ENCODE measurements at regions not wholly inside any gene's neighbourhood (a gene's known extent, or its start where the extent isn't known, plus 50 kb on each side); places are given as distances from the start of the nearest gene placed in this dataset.

GRCh38 chr16:26430618-26431017 lies 636.1 kb upstream of the C16orf82 start:
- ChIA-PET CTCF (no interaction called here), POLR2A (no interaction called here)
- intact Hi-C loops (cut with DNase I, micrococcal nuclease): no loop called here
- no peaks in the 10 kb centered on the region for H3K4me1 Mint-ChIP-seq (ENCODE audit: low read depth)
- Histone ChIP-seq H3K4me1 (ENCODE audit: insufficient read depth, low read length) (no peaks in the 10 kb centered on the region), H3K9me3 (ENCODE audit: control insufficient read depth in 1 of 2, insufficient read depth in 1 of 2, low read length in 2 of 2) (peaks cover 0 to 4% of the 10 kb centered on the region in 2 experiments), H3K4me3 (ENCODE audit: low read length) (no peak overlapping the region), H3K27me3 (ENCODE audit: control insufficient read depth in 1 of 2, insufficient read depth in 2 of 2, low read length in 2 of 2) (no peaks in the 10 kb centered on the region), H3K27ac (ENCODE audit: low read depth in 1 of 2, low read length in 2 of 2) (no peak overlapping the region), H3K36me3 (ENCODE audit: insufficient read depth, low read length) (no peaks in the 10 kb centered on the region)
- no peak overlapping the region for H3K4me3 Mint-ChIP-seq
- TF ChIP-seq, protein P1, sequence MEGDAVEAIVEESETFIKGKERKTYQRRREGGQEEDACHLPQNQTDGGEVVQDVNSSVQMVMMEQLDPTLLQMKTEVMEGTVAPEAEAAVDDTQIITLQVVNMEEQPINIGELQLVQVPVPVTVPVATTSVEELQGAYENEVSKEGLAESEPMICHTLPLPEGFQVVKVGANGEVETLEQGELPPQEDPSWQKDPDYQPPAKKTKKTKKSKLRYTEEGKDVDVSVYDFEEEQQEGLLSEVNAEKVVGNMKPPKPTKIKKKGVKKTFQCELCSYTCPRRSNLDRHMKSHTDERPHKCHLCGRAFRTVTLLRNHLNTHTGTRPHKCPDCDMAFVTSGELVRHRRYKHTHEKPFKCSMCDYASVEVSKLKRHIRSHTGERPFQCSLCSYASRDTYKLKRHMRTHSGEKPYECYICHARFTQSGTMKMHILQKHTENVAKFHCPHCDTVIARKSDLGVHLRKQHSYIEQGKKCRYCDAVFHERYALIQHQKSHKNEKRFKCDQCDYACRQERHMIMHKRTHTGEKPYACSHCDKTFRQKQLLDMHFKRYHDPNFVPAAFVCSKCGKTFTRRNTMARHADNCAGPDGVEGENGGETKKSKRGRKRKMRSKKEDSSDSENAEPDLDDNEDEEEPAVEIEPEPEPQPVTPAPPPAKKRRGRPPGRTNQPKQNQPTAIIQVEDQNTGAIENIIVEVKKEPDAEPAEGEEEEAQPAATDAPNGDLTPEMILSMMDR (IDR thresholded peaks at IDR 0.05): no peak
- DNase-seq (no peak), ATAC-seq (ENCODE audit: poor library complexity) (no peak)
- H3K27ac Mint-ChIP-seq: no peak overlapping the region
- H3K27me3 Mint-ChIP-seq: peaks cover 10% of the 10 kb centered on the region
- H3K9me3 Mint-ChIP-seq: peaks cover 12% of the 10 kb centered on the region
- no peaks in the 10 kb centered on the region for H3K36me3 Mint-ChIP-seq (ENCODE audit: low read depth)

GRCh38 chr16:26433807-26434206 lies 632.9 kb upstream of the C16orf82 start:
- Mint-ChIP-seq H3K27me3 (peaks cover 6% of the 10 kb centered on the region), H3K4me1 (ENCODE audit: low read depth) (no peaks in the 10 kb centered on the region), H3K36me3 (ENCODE audit: low read depth) (no peaks in the 10 kb centered on the region), H3K9me3 (peaks cover 11% of the 10 kb centered on the region), H3K27ac (no peak overlapping the region), H3K4me3 (no peak overlapping the region)
- Histone ChIP-seq H3K36me3 (ENCODE audit: insufficient read depth, low read length) (no peaks in the 10 kb centered on the region), H3K4me1 (ENCODE audit: insufficient read depth, low read length) (no peaks in the 10 kb centered on the region), H3K27me3 (ENCODE audit: control insufficient read depth in 1 of 2, insufficient read depth in 2 of 2, low read length in 2 of 2) (no peaks in the 10 kb centered on the region), H3K27ac (ENCODE audit: low read depth in 1 of 2, low read length in 2 of 2) (no peak overlapping the region), H3K9me3 (ENCODE audit: control insufficient read depth in 1 of 2, insufficient read depth in 1 of 2, low read length in 2 of 2) (peaks cover 0 to 4% of the 10 kb centered on the region in 2 experiments), H3K4me3 (ENCODE audit: low read length) (no peak overlapping the region)
- TF ChIP-seq, protein P1 (IDR thresholded peaks at IDR 0.05): no peak
- ATAC-seq (ENCODE audit: poor library complexity): no peak
- ChIA-PET CTCF (interaction anchor here (0.6 kb wide), 1 partner anchor 66 kb away, joined by 4 read pairs; no protein-coding TSS in a partner anchor), POLR2A (no interaction called here)
- intact Hi-C loops (cut with DNase I, micrococcal nuclease): no loop called here
- DNase-seq: no peak

DNA sequence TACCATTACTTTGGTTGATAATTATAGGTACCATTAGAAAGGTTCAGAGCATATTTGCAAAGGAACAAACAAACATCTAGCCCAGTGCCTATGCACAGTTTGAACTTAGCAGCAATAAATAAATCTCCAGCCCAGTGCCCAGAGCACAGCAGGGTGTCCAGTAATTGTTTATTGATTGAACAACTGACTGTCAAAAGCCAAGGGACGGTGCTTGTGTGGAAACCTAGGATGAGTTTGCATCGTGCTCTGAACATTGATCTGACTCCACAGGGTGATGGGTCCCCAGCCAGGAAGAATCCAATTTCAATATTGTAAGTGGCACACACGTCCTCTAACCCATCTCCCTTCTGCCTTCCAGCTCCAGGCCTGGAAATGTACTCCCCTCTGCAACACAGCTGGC lies 625.5 kb upstream of the C16orf82 start:
- POLR2A ChIA-PET: no interaction called here
- H3K27me3 Mint-ChIP-seq: peaks cover 9% of the 10 kb centered on the region
- H3K36me3 ChIP-seq (ENCODE audit: insufficient read depth, low read length): no peaks in the 10 kb centered on the region
- H3K27ac Mint-ChIP-seq: no peak overlapping the region
- no peak overlapping the region for H3K27ac ChIP-seq (ENCODE audit: low read depth in 1 of 2, low read length in 2 of 2)
- no peaks in the 10 kb centered on the region for H3K9me3 ChIP-seq (ENCODE audit: control insufficient read depth in 1 of 2, insufficient read depth in 1 of 2, low read length in 2 of 2)
- no peaks in the 10 kb centered on the region for H3K4me1 ChIP-seq (ENCODE audit: insufficient read depth, low read length)
- peaks cover 5% of the 10 kb centered on the region for H3K9me3 Mint-ChIP-seq
- ATAC-seq (ENCODE audit: poor library complexity): no peak
- intact Hi-C loops (cut with DNase I, micrococcal nuclease): no loop called here
- H3K4me1 Mint-ChIP-seq (ENCODE audit: low read depth): no peaks in the 10 kb centered on the region
- no peaks in the 10 kb centered on the region for H3K36me3 Mint-ChIP-seq (ENCODE audit: low read depth)
- CTCF ChIA-PET: no interaction called here
- no peak overlapping the region for H3K4me3 ChIP-seq (ENCODE audit: low read length)
- TF ChIP-seq, protein P1 (IDR thresholded peaks at IDR 0.05): no peak
- no peak overlapping the region for H3K4me3 Mint-ChIP-seq
- DNase-seq: no peak
- no peaks in the 10 kb centered on the region for H3K27me3 ChIP-seq (ENCODE audit: control insufficient read depth in 1 of 2, insufficient read depth in 2 of 2, low read length in 2 of 2)
